Endothelial cell of umbilical vein (primary cell): ENCODE measurements at regions not wholly inside any gene's neighbourhood (a gene's known extent, or its start where the extent isn't known, plus 50 kb on each side); places are given as distances from the start of the nearest gene placed in this dataset. TPM values are rescaled to one million over a fixed set of nuclear protein-coding genes. Genes with fewer than 3 reads are reported as not detected.

Source experiments
- BruUV-seq: library from RNA; stranded (reverse); fragments of 400-500 nt; replicated peaks from 2 replicates; lab custom pipeline; 2021; lab: Mats Ljungman, UMichigan
- CTCF ChIA-PET: fragments of 300-600, 350-600 bp; sonication (Branson Sonifier 250); formaldehyde crosslinking; loops from one replicate; lab custom pipeline; 2021; ENCODE audit warnings: antibody characterized with exemption, inconsistent platforms; lab: Charles Lee
- POLR2A ChIA-PET: fragments of 300-600, 350-600 bp; sonication (Branson Sonifier 250); formaldehyde crosslinking; loops from one replicate; lab custom pipeline; 2021; ENCODE audit warnings: antibody characterized with exemption, inconsistent platforms; lab: Charles Lee
- DNase-seq: peaks from one replicate; pipeline ENCODE4 v3.0.0-alpha.2; 2011; ENCODE audit warnings: low read depth, low spot score
- FAIRE-seq: peaks from 2 replicates; lab custom pipeline; 2011; peaks lifted over from hg19 to GRCh38; lab: Jason Lieb, UNC
- H2AFZ ChIP-seq: 2 replicates; pipeline ENCODE4 v1.6.0; 2012; ENCODE audit warnings: low read depth, low read length, control low read depth, inconsistent platforms
- H3K27ac ChIP-seq: 2 replicates; pipeline ENCODE4 v1.5.1; 2011; ENCODE audit warnings: low read depth, mild to moderate bottlenecking, control low read depth, low read length, moderate library complexity; ENCODE audit not compliant: insufficient read depth
- H3K27me3 ChIP-seq, 2 experiments: 2 replicates each; pipeline versions ENCODE4 v1.6.0 to v1.6.1; 2011; ENCODE audit warnings: low read length in 2 of 2, mixed read lengths in 1 of 2; ENCODE audit not compliant: control insufficient read depth in 2 of 2, insufficient read depth in 2 of 2
- H3K36me3 ChIP-seq, 2 experiments: 2 replicates in 1 of 2; 3 replicates in 1 of 2; pipeline ENCODE4 v1.5.1; 2011; ENCODE audit warnings: low read length in 2 of 2, mild to moderate bottlenecking in 1 of 2, moderate library complexity in 1 of 2; ENCODE audit not compliant: control insufficient read depth in 2 of 2, insufficient read depth in 2 of 2; ENCODE audit errors: extremely low read depth in 1 of 2
- H3K4me1 ChIP-seq: 3 replicates; pipeline ENCODE4 v1.5.1; 2011; ENCODE audit warnings: mild to moderate bottlenecking, low read length; ENCODE audit not compliant: control insufficient read depth, insufficient read depth; ENCODE audit errors: extremely low read depth
- H3K4me2 ChIP-seq: 2 replicates; pipeline ENCODE4 v1.6.1; 2011; ENCODE audit warnings: low read length, control low read depth, mixed read lengths; ENCODE audit not compliant: insufficient read depth
- H3K4me3 ChIP-seq, 3 experiments: fragments of 200-600 bp in 1 of 3; sonication (generic), shearing (Covaris generic) in 1 of 3; replicated peaks in 1 of 3; 2 replicates each; pipeline ENCODE4 v1.5.1; 2011 to 2016; ENCODE audit warnings: control low read depth in 3 of 3, low read length in 3 of 3, mild to moderate bottlenecking in 2 of 3, inconsistent platforms in 1 of 3, low read depth in 1 of 3, moderate library complexity in 1 of 3; ENCODE audit not compliant: insufficient read depth in 1 of 3
- H3K79me2 ChIP-seq: 2 replicates; pipeline ENCODE4 v1.6.0; 2012; ENCODE audit warnings: low read length, inconsistent platforms; ENCODE audit not compliant: control insufficient read depth, insufficient read depth
- H3K9ac ChIP-seq: replicated peaks from 2 replicates; pipeline ENCODE3; 2011; ENCODE audit warnings: low read length, control low read depth; ENCODE audit not compliant: insufficient read depth; ENCODE audit errors: extremely low read depth
- H3K9me1 ChIP-seq: replicated peaks from 3 replicates; pipeline ENCODE4 v1.6.0; 2011; ENCODE audit warnings: mild to moderate bottlenecking, low read length; ENCODE audit not compliant: control insufficient read depth, insufficient read depth; ENCODE audit errors: extremely low read depth
- H3K9me3 ChIP-seq: replicated peaks from 2 replicates; pipeline ENCODE4 v1.5.1; 2012; ENCODE audit warnings: low read length, inconsistent platforms; ENCODE audit not compliant: control insufficient read depth, insufficient read depth
- H4K20me1 ChIP-seq: replicated peaks from 2 replicates; pipeline ENCODE3; 2011; ENCODE audit warnings: mild to moderate bottlenecking, low read length; ENCODE audit not compliant: control insufficient read depth, insufficient read depth; ENCODE audit errors: extremely low read depth
- EZH2 ChIP-seq: IDR thresholded peaks from 2 replicates; pipeline ENCODE4 v1.6.1; 2012; ENCODE audit warnings: borderline replicate concordance, low read depth, mild to moderate bottlenecking, moderate library complexity, low read length, inconsistent platforms; ENCODE audit not compliant: severe bottlenecking
- FOS ChIP-seq: IDR thresholded peaks from 2 replicates; pipeline ENCODE4 v1.6.1; 2011; ENCODE audit warnings: mild to moderate bottlenecking, low read length, moderate library complexity, borderline replicate concordance; ENCODE audit not compliant: insufficient read depth
- GATA2 ChIP-seq: IDR thresholded peaks from 2 replicates; pipeline ENCODE4 v1.7.0; 2011; ENCODE audit warnings: low read depth, mild to moderate bottlenecking, moderate library complexity, mixed read lengths, low read length; ENCODE audit not compliant: insufficient read length, insufficient read depth
- JUN ChIP-seq: IDR thresholded peaks from 2 replicates; pipeline ENCODE4 v1.6.1; 2011; ENCODE audit warnings: borderline replicate concordance, low read depth; ENCODE audit not compliant: insufficient read length, insufficient read depth
- MAX ChIP-seq: IDR thresholded peaks from 2 replicates; pipeline ENCODE4 v1.6.1; 2011; ENCODE audit not compliant: insufficient read depth, insufficient read length
- MYC ChIP-seq: IDR thresholded peaks from one replicate; pipeline ENCODE4 v1.6.1; 2011; ENCODE audit warnings: mild to moderate bottlenecking, low read depth, low read length
- POLR2A ChIP-seq: IDR thresholded peaks from 2 replicates; pipeline ENCODE4 v1.6.1; 2012; ENCODE audit warnings: low read depth, mild to moderate bottlenecking, control low read depth, low read length
- POLR2AphosphoS5 ChIP-seq: IDR thresholded peaks from 2 replicates; pipeline ENCODE4 v1.6.1; 2012; ENCODE audit warnings: low read depth, mild to moderate bottlenecking, control low read depth, low read length, moderate library complexity; ENCODE audit not compliant: insufficient read depth
- dilution Hi-C: fragments of 300-500 bp; cut with MboI; formaldehyde crosslinking; loops from one replicate; pipeline ENCODE4 v1.15.0; 2019; ENCODE audit warnings: low sequenced_read_pairs; ENCODE audit not compliant: extremely low pct_ligation_motif_present
- intact Hi-C: fragments of 100-400 bp; cut with micrococcal nuclease; formaldehyde crosslinking; loops from one replicate; pipeline ENCODE4 v1.10.0; 2022
- small RNA-seq: library from RNA; depleted of rRNA; stranded (forward); fragments of <200 nt; gene quantifications from one replicate; pipeline ENCODE3, GENCODE V24; 2012; ENCODE audit warnings: low replicate concordance, low read depth; ENCODE audit not compliant: insufficient read depth, insufficient read length
- TF ChIP-seq, protein P1 (sequence below), 2 donors: IDR thresholded peaks; 1 replicate in 1 of 2; 2 replicates in 1 of 2; pipeline ENCODE4 v1.5.1; 2011; ENCODE audit warnings: low read length in 2 of 2, mild to moderate bottlenecking in 2 of 2, moderate library complexity in 2 of 2, control low read depth in 1 of 2, inconsistent platforms in 1 of 2, low read depth in 1 of 2; ENCODE audit not compliant: insufficient read depth in 1 of 2; ENCODE audit errors: extremely low read depth in 1 of 2

GRCh38 chr3:73677336-73678024, 52.7 kb upstream of the PDZRN3 start:
- Histone ChIP-seq H3K27ac (no peak overlapping the region), H3K27me3 (no peaks in the 10 kb centered on the region), H3K4me1 (no peaks in the 10 kb centered on the region), H3K9me3 (no peaks in the 10 kb centered on the region), H3K4me3 (no peak overlapping the region), H3K9ac (no peak overlapping the region), H2AFZ (no peak overlapping the region), H3K4me2 (no peak overlapping the region), H3K9me1 (no peaks in the 10 kb centered on the region), H4K20me1 (no peaks in the 10 kb centered on the region), H3K79me2 (no peaks in the 10 kb centered on the region), H3K36me3 (no peaks in the 10 kb centered on the region)
- dilution Hi-C loops (no loop called here), intact Hi-C loops (no loop called here)
- no TSS peak for BruUV-seq
- FAIRE-seq (no peak), DNase-seq (no peak)
- ChIA-PET POLR2A (no interaction called here), CTCF (no interaction called here)
- no peak for TF ChIP-seq GATA2
- no peak for TF ChIP-seq FOS
- TF ChIP-seq EZH2 = no peak
- no peak for TF ChIP-seq POLR2AphosphoS5
- no peak for TF ChIP-seq MAX
- TF ChIP-seq POLR2A = no peak
- TF ChIP-seq, protein P1, sequence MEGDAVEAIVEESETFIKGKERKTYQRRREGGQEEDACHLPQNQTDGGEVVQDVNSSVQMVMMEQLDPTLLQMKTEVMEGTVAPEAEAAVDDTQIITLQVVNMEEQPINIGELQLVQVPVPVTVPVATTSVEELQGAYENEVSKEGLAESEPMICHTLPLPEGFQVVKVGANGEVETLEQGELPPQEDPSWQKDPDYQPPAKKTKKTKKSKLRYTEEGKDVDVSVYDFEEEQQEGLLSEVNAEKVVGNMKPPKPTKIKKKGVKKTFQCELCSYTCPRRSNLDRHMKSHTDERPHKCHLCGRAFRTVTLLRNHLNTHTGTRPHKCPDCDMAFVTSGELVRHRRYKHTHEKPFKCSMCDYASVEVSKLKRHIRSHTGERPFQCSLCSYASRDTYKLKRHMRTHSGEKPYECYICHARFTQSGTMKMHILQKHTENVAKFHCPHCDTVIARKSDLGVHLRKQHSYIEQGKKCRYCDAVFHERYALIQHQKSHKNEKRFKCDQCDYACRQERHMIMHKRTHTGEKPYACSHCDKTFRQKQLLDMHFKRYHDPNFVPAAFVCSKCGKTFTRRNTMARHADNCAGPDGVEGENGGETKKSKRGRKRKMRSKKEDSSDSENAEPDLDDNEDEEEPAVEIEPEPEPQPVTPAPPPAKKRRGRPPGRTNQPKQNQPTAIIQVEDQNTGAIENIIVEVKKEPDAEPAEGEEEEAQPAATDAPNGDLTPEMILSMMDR (IDR thresholded peaks at IDR 0.05; ENCODE audit: extremely low read depth in 1 of 2, insufficient read depth in 1 of 2, low read depth in 1 of 2, low read length in 2 of 2) = no peak
- no peak for TF ChIP-seq MYC
- no peak for TF ChIP-seq JUN

Small RNA genes in the stretch of these regions (small RNA-seq; reads per million reads assigned to genes)
- not detected for gene RF00017
